NOMO-1 (cell line): ENCODE measurements at regions not wholly inside any gene's neighbourhood (a gene's known extent, or its start where the extent isn't known, plus 50 kb on each side); places are given as distances from the start of the nearest gene placed in this dataset.

Experiments used
- DNase-seq, 2 experiments: peaks; one replicate each; lab custom pipeline; 2025; ENCODE audit not compliant: unreplicated experiment in 2 of 2; lab: John Stamatoyannopoulos, UW

DNA sequence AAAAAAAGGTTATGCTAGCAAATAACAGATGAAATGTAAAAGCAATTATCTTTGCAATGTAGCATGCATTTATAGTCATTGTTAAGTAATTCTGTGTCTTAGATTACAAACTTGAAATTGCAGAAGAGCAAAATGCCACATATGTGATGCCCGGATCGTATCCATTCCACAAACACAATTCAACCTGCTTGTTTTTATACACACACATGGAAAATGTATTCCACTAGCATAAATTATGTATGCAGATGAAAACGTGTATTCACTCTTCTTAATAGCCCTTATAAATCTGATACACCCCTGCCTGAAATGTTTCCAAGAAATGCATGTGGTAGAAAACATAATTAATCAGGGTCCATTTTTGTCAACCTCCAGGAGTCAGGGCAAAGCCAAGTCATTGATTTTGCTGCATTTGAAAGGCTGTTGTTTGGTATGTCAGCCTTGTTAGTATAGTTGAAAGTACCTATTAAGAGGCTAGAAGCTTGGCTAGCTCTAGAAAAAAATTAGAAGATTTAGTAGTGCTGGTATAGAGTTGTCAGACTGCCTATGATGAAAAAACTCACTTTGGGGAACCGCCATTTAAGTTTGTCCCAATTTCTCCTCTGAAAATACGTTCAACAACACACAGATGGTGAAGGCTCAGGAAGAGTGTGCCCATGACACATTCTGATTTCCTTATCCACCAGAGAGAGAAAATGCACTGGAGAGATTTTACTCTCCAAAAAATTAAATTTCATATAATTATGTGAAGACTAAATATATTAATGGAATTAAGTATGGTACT is 69.2 kb upstream of the TMC3 start:
- DNase-seq = no peak

- no peak for DNase-seq
These were observed 68.4 kb upstream of the TMC3 start for GRCh38 chr15:81442454-81442853.

DNA sequence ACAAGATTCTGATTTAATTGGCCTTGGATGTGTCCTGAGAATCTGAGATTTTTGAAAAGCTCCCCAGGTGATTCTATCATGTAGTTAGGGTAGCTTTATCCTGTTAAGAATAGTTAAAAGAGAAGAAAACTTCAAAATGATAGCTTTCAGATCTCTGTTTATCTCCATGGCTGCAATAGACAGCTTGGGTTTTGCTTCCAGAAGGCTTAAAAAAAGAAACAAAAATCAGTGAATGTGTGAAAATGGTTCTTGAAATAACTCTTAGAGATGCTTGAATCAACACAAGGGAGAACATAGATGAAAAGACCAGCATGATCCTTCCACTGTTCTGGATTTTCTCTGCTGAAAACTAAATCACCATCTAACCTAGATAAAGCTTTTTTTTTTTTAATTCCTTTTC is 60.8 kb upstream of the TMC3 start:
- no peak for DNase-seq

GRCh38 chr15:81433462-81433861 is 59.4 kb upstream of the TMC3 start:
- DNase-seq = no peak

GRCh38 chr15:81432179-81432578 is 58.2 kb upstream of the TMC3 start:
- no peak for DNase-seq

GRCh38 chr15:81427176-81427575 is 53.2 kb upstream of the TMC3 start:
- no peak for DNase-seq

GRCh38 chr15:81425905-81426304 is 51.9 kb upstream of the TMC3 start:
- DNase-seq = no peak
